Left cardiac atrium (tissue), 4 donors: ENCODE measurements at regions not wholly inside any gene's neighbourhood (a gene's known extent, or its start where the extent isn't known, plus 50 kb on each side); places are given as distances from the start of the nearest gene placed in this dataset.
A peak's percentile ranks its signal among the peaks of the same experiment; 100 is the strongest.

Experiments used
- ATAC-seq, 2 donors: fragments of 200-7000 bp; cut with Tn5 transposase; one replicate each; pipeline ENCODE4 v1.9.1; 2020; ENCODE audit warnings: mild to moderate bottlenecking in 2 of 2, moderate library complexity in 2 of 2
- DNase-seq: peaks from one replicate; pipeline ENCODE4 v3.0.0-alpha.2; 2020
- intact Hi-C, 2 donors: fragments of 100-400 bp; cut with DNase I; formaldehyde crosslinking; loops; one replicate each; pipeline versions ENCODE4 v1.14.1 to v1.15.1; 2022 to 2023
- donor health status: DM: no; HTN: yes; CAD: no.
- donor health status: DM: no; HTN: yes; CAD: no; lungs with severe emphysema.
- donor health status: DM: yes; HTN: yes; CAD: no.
- donor health status: Dilated cardiomyopathy.

GRCh38 chr7:85770332-85770731 lies 583.5 kb upstream of the SEMA3D start:
- ATAC-seq, result no peak
- no peak for DNase-seq

GRCh38 chr7:85765698-85766298 lies 578.9 kb upstream of the SEMA3D start:
- no peak for DNase-seq
- no peak for ATAC-seq
- intact Hi-C loops, result no loop called here

More at GRCh38 chr7:85770332-85770731, 583.5 kb upstream of the SEMA3D start:
- intact Hi-C loops, result no loop called here

- no peak for DNase-seq
- intact Hi-C loops, result no loop called here
Observed at GRCh38 chr7:85764034-85764433, 577.2 kb upstream of the SEMA3D start.

GRCh38 chr7:85757348-85757747 lies 570.5 kb upstream of the SEMA3D start:
- ATAC-seq (no peak), DNase-seq (no peak)
- intact Hi-C loops, result no loop called here

More at GRCh38 chr7:85764034-85764433, 577.2 kb upstream of the SEMA3D start:
- ATAC-seq, result no peak

- DNase-seq (no peak), ATAC-seq (peak in 1 of 2 donors; percentile 43)
Observed at GRCh38 chr7:85750454-85750949, 563.6 kb upstream of the SEMA3D start.

GRCh38 chr7:85749696-85750453 lies 563.0 kb upstream of the SEMA3D start:
- ATAC-seq, result no peak
- DNase-seq, result no peak
- intact Hi-C loops, result no loop called here

More at GRCh38 chr7:85750454-85750949, 563.6 kb upstream of the SEMA3D start:
- intact Hi-C loops, result no loop called here

- intact Hi-C loops, result no loop called here
- ATAC-seq, result no peak
- no peak for DNase-seq
Observed at GRCh38 chr7:85748861-85749260, 562.0 kb upstream of the SEMA3D start.

- intact Hi-C loops, result no loop called here
Observed at GRCh38 chr7:85737426-85737825, 550.6 kb upstream of the SEMA3D start.

GRCh38 chr7:85736085-85736484 lies 549.2 kb upstream of the SEMA3D start:
- DNase-seq, result no peak
- intact Hi-C loops, result no loop called here
- no peak for ATAC-seq

More at GRCh38 chr7:85737426-85737825, 550.6 kb upstream of the SEMA3D start:
- DNase-seq, result no peak
- no peak for ATAC-seq

- intact Hi-C loops, result no loop called here
- DNase-seq (no peak), ATAC-seq (no peak)
Observed at GRCh38 chr7:85734823-85735222, 548.0 kb upstream of the SEMA3D start.

GRCh38 chr7:85733169-85733915 lies 546.5 kb upstream of the SEMA3D start:
- intact Hi-C loops, result no loop called here
- DNase-seq (no peak), ATAC-seq (no peak)

- intact Hi-C loops, result no loop called here
- no peak for ATAC-seq
- no peak for DNase-seq
Observed at GRCh38 chr7:85730012-85730411, 543.2 kb upstream of the SEMA3D start.

- no peak for ATAC-seq
- intact Hi-C loops, result no loop called here
Observed at GRCh38 chr7:85725026-85725425, 538.2 kb upstream of the SEMA3D start.

GRCh38 chr7:85719981-85720953 lies 533.4 kb upstream of the SEMA3D start:
- peak; percentile 81 to 90 for ATAC-seq
- intact Hi-C loops, result no loop called here

More at GRCh38 chr7:85725026-85725425, 538.2 kb upstream of the SEMA3D start:
- no peak for DNase-seq

GRCh38 chr7:85716353-85716752 lies 529.5 kb upstream of the SEMA3D start:
- intact Hi-C loops, result no loop called here

More at GRCh38 chr7:85719981-85720953, 533.4 kb upstream of the SEMA3D start:
- no peak for DNase-seq

GRCh38 chr7:85714951-85715350 lies 528.1 kb upstream of the SEMA3D start:
- DNase-seq (no peak), ATAC-seq (no peak)
- intact Hi-C loops, result no loop called here

More at GRCh38 chr7:85716353-85716752, 529.5 kb upstream of the SEMA3D start:
- DNase-seq, result no peak
- ATAC-seq, result no peak

- intact Hi-C loops, result no loop called here
- no peak for ATAC-seq
- no peak for DNase-seq
Observed at GRCh38 chr7:85714043-85714578, 527.3 kb upstream of the SEMA3D start.

- ATAC-seq (no peak), DNase-seq (no peak)
- intact Hi-C loops, result no loop called here
Observed at GRCh38 chr7:85713171-85713570, 526.3 kb upstream of the SEMA3D start.
